Suprapubic skin (tissue), 4 donors: ENCODE measurements at regions not wholly inside any gene's neighbourhood (a gene's known extent, or its start where the extent isn't known, plus 50 kb on each side); places are given as distances from the start of the nearest gene placed in this dataset.
"Not testable (repeated sequence)": the region's sequence is repeated elsewhere in the genome, so short reads cannot be mapped to it uniquely, and the experiment has no call there.

ENCODE experiments used
- DNase-seq, 2 donors: peaks; one replicate each; pipeline ENCODE4 v3.0.0-alpha.2; 2019; ENCODE audit warnings: low spot score in 2 of 2
- H3K27ac ChIP-seq: fragments of 200-600 bp; sonication (generic); one replicate; pipeline ENCODE4 v1.5.1; 2019
- H3K27me3 ChIP-seq: fragments of 200-600 bp; sonication (generic); one replicate; pipeline ENCODE4 v1.5.1; 2019
- H3K36me3 ChIP-seq: fragments of 200-600 bp; sonication (generic); one replicate; pipeline ENCODE4 v1.5.1; 2019
- H3K4me1 ChIP-seq: fragments of 200-600 bp; sonication (generic); one replicate; pipeline ENCODE4 v1.5.1; 2019
- H3K4me3 ChIP-seq: fragments of 200-600 bp; sonication (generic); one replicate; pipeline ENCODE4 v1.5.1; 2019; ENCODE audit warnings: mild to moderate bottlenecking
- H3K9me3 ChIP-seq: fragments of 200-600 bp; sonication (generic); one replicate; pipeline ENCODE4 v1.5.1; 2019
- CTCF ChIP-seq, 2 donors: fragments of 200-600 bp in 1 of 2; fragments of 450-650 bp in 1 of 2; sonication (generic) in 1 of 2; IDR thresholded peaks; one replicate each; pipeline ENCODE4 v1.5.1; 2016 to 2019; ENCODE audit warnings: antibody characterized with exemption in 2 of 2, mild to moderate bottlenecking in 1 of 2, moderate library complexity in 1 of 2
- EP300 ChIP-seq: sonication (generic); formaldehyde crosslinking; IDR thresholded peaks from one replicate; pipeline ENCODE4 v1.6.1; 2017; ENCODE audit warnings: antibody characterized with exemption
- POLR2A ChIP-seq, 2 donors: fragments of 450-650 bp; IDR thresholded peaks; one replicate each; pipeline ENCODE4 v1.6.1; 2017; ENCODE audit warnings: antibody characterized with exemption in 2 of 2, mild to moderate bottlenecking in 2 of 2, moderate library complexity in 2 of 2
- POLR2AphosphoS5 ChIP-seq, 3 donors: sonication (generic); formaldehyde crosslinking; IDR thresholded peaks; one replicate each; pipeline ENCODE4 v1.6.1; 2017; ENCODE audit warnings: antibody characterized with exemption in 3 of 3
- WGBS: methylation state at CpG from one replicate; pipeline ENCODE4 v1.1.5; 2018; 5-methylcytosine and 5-hydroxymethylcytosine counted together

GRCh38 chr9:107827884-107828283 lies 338.3 kb upstream of the KLF4 start:
- Histone ChIP-seq H3K4me1 (no peaks in the 10 kb centered on the region), H3K4me3 (no peak overlapping the region), H3K27ac (no peak overlapping the region), H3K27me3 (no peaks in the 10 kb centered on the region), H3K36me3 (no peaks in the 10 kb centered on the region), H3K9me3 (no peaks in the 10 kb centered on the region)
- WGBS, result 79% methylated on average over 2 of the region's 2 CpGs
- DNase-seq, result no peak
- no peak for TF ChIP-seq POLR2AphosphoS5 (IDR thresholded peaks at IDR 0.05)

GRCh38 chr9:107827304-107827703 lies 337.7 kb upstream of the KLF4 start:
- 93% methylated on average over 2 of the region's 2 CpGs for WGBS
- no peaks in the 10 kb centered on the region for H3K4me1 ChIP-seq
- H3K4me3 ChIP-seq, result no peak overlapping the region
- H3K27me3 ChIP-seq, result no peaks in the 10 kb centered on the region
- TF ChIP-seq POLR2AphosphoS5 (IDR thresholded peaks at IDR 0.05), result no peak
- TF ChIP-seq EP300, result no peak
- TF ChIP-seq POLR2A (IDR thresholded peaks at IDR 0.05), result no peak
- TF ChIP-seq CTCF (IDR thresholded peaks at IDR 0.05), result no peak
- no peak for DNase-seq
- H3K9me3 ChIP-seq, result no peaks in the 10 kb centered on the region
- no peak overlapping the region for H3K27ac ChIP-seq
- no peaks in the 10 kb centered on the region for H3K36me3 ChIP-seq

GRCh38 chr9:107826688-107826983 lies 337.1 kb upstream of the KLF4 start:
- not testable (repeated sequence) for DNase-seq, H3K27me3 ChIP-seq, H3K4me1 ChIP-seq, H3K27ac ChIP-seq, H3K4me3 ChIP-seq, H3K9me3 ChIP-seq, H3K36me3 ChIP-seq
- 91% methylated on average over 7 of the region's 7 CpGs for WGBS

- Histone ChIP-seq H3K27ac (no peak overlapping the region), H3K27me3 (no peaks in the 10 kb centered on the region), H3K36me3 (no peaks in the 10 kb centered on the region), H3K9me3 (no peaks in the 10 kb centered on the region), H3K4me3 (no peak overlapping the region), H3K4me1 (no peaks in the 10 kb centered on the region)
- no peak for DNase-seq
- TF ChIP-seq CTCF (IDR thresholded peaks at IDR 0.05), result no peak
- no peak for TF ChIP-seq EP300
- TF ChIP-seq POLR2A (IDR thresholded peaks at IDR 0.05), result no peak
- TF ChIP-seq POLR2AphosphoS5 (IDR thresholded peaks at IDR 0.05), result no peak
- 92% methylated on average over 2 of the region's 2 CpGs for WGBS
Measured at GRCh38 chr9:107824556-107824955, 335.0 kb upstream of the KLF4 start.

- Histone ChIP-seq H3K9me3 (no peaks in the 10 kb centered on the region), H3K4me1 (no peaks in the 10 kb centered on the region), H3K27ac (no peak overlapping the region), H3K27me3 (no peaks in the 10 kb centered on the region), H3K4me3 (no peak overlapping the region), H3K36me3 (no peaks in the 10 kb centered on the region)
- TF ChIP-seq POLR2AphosphoS5 (IDR thresholded peaks at IDR 0.05) (no peak), CTCF (IDR thresholded peaks at IDR 0.05) (no peak), POLR2A (IDR thresholded peaks at IDR 0.05) (no peak), EP300 (no peak)
- 83% methylated on average over 14 of the region's 14 CpGs for WGBS
- no peak for DNase-seq
Measured at GRCh38 chr9:107819772-107820565, 330.4 kb upstream of the KLF4 start.

GRCh38 chr9:107818503-107818829 lies 328.9 kb upstream of the KLF4 start:
- not testable (repeated sequence) for H3K4me1 ChIP-seq, H3K36me3 ChIP-seq, H3K4me3 ChIP-seq, H3K27ac ChIP-seq, H3K27me3 ChIP-seq, DNase-seq, H3K9me3 ChIP-seq
- 89% methylated on average over 6 of the region's 6 CpGs for WGBS

GRCh38 chr9:107817595-107818502 lies 328.3 kb upstream of the KLF4 start:
- not testable (repeated sequence) for DNase-seq, H3K36me3 ChIP-seq, H3K27ac ChIP-seq, H3K27me3 ChIP-seq, H3K4me1 ChIP-seq, H3K9me3 ChIP-seq, H3K4me3 ChIP-seq
- 100% methylated on average over 1 of the region's 55 CpGs for WGBS
